ENCODE measurements at regions not wholly inside any gene's neighbourhood (a gene's known extent, or its start where the extent isn't known, plus 50 kb on each side); places are given as distances from the start of the nearest gene placed in this dataset.
"Not testable (repeated sequence)": the region's sequence is repeated elsewhere in the genome, so short reads cannot be mapped to it uniquely, and the experiment has no call there.

DNA sequence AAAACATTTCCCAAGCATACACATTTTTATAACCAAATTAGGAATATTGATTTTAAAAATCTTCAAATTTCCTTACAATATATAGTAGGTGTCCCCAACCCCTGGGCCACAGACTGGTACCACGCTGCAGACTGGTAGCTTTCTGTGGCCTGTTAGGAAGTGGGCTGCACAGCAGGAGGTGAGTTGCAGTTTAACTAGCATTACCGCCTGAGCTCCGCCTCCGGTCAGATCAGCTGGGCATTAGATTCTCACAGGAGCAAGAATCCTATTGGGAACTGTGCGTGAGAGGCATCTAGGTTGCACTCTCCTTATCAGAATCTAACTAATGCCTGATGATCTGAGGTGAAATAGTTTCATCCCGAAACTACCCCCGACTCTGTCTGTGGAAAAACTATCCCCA is 62.1 kb downstream of the ZWINT start:
- DNase-seq = no peak

DNA sequence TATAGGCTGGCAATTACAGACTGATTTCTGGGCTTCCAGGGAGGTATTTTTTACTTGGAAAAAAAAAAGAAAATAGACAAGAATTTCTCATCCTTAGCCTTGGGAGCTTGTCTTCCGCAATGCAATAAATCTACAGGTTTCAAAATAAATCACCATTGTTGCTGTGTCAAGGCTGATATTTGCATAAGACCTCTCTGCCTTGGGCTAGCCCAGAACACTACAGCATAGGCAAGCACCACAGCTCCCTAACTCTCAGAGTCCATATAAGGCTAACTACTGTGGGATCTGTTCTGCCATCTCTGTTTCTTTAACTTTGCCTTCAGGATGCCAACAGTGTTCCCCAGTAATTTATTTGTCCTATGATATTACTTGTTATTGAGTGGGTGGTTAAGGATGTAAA is 64.4 kb downstream of the ZWINT start:
- DNase-seq = no peak

DNA sequence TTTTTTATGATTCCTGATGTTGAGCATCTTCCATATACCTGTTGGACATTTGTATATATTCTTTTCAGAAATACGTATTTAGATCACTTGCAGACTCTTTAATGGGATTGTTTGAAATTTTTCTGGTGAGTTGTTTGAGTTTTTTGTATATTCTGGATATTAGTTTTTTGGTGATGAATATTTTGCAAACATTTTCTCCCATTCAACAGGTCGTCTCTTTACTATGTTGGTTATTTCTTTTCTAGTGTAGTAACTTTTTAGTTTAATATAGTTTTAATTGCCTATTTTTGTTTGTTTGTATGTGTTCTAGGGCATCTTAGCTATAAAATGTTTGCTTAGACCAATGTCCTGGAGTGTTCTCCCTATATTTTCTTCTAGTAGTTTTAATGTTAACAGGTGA is 72.7 kb downstream of the ZWINT start:
- no peak for DNase-seq

DNA sequence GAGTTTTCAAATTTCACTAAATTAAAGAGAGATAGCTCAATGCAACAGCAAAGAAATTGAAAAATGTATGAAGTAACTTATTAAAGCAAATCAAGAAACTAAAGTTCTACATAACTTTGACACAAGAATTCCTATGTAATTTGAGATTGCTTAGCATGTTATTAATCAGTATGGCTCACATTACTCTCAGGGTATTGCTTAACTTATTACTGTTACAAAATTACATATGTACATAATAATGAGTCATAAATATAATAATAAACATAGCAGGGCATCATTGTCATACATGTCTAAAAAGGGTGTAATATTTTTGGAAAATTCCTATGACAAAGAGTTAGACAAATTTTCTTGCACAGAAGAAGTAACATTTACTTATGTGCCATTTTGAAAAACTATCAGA is 75.0 kb downstream of the ZWINT start:
- DNase-seq = no peak

DNA sequence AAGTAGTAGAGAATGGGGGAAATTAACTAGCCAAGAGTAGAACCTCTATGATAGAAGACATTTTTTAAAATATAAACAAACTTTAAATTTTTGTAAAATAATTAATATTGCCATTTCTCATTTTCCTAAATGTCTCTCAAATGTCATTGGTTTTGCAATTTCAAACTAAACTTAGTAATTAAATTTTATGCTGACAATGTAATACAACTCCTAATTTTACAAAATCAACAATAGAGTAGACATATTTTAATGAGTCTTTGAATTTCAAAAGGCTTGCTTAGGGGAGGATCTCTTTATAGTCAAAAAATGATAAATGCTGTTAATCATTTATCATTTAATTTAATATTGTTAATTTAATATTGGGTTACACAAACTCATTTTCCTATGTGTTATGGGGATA is 81.8 kb downstream of the ZWINT start:
- DNase-seq = no peak

DNA sequence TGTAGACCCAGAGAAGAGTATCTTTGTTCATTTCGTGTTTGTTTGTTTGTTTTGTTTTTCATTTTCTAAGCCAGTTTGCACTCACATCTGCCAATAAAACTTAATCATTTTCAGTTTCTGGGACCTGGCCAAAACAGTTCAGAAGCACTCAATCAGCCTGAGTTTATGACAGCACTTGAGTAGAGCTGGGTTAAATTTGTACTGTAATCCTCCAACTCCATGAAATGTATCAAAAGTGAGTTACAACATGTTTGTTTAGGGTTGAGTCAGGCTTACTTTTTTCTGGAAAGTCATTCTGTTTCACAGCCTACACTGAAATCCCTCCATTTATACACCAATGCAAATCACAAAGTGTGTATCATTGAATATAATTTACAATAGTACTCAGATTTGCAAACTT is 91.9 kb downstream of the ZWINT start:
- no peak for DNase-seq

DNA sequence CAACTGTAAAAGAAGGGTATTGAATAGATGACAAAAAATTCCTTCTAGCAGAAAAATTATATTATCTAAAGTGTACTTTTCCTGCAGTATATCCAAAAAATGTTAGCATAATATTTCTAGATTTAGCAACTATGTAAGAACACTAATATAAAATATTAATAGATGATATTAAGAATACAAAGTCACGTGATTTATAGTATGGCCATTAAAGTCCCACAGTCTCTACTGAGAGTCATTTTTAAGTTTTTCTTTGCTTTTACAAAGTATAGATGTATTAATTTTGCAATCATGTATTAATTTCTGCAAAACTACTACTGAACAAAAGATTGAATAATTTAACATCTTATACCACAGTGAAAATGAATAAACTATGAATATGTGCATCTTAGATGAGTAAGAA is 94.9 kb downstream of the ZWINT start:
- DNase-seq = no peak

DNA sequence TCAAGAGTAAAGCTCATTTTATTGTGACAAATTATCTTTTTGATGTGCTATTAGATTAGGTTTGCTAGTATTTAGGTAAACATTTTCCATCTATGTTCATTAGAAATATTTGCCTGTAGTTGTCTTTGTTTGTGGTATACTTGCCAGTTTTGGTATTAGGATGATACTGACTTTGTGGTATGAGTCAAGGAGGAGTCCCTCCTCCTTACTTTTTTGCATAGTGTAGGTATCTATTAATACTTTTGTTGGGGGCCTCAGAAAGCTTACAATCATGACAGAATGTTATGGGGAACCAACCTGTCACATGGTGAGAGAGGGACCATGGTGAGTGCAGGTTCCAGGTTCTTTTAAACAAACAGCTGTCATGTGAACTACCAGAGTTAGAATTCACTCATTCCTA is 102.1 kb downstream of the ZWINT start:
- no peak for DNase-seq

DNA sequence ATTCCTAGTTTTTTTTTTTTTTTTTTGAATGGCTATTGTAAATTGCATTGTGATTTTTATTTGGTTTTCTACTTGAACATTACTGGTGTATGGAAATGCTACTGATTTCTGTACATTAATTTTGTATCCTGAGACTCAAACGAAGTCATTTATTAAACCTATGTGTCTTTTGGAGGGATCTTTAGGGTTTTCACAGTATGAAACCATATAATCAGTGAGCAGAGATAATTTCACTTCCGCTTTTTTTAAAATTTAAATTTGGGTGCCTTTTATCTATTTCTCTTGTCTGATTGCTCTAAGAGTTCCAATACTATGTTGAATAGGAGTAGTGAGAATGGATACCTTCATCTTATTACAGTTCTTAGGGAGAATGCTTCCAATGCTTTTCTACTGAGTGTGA is 102.7 kb downstream of the ZWINT start:
- no peak for DNase-seq

DNA sequence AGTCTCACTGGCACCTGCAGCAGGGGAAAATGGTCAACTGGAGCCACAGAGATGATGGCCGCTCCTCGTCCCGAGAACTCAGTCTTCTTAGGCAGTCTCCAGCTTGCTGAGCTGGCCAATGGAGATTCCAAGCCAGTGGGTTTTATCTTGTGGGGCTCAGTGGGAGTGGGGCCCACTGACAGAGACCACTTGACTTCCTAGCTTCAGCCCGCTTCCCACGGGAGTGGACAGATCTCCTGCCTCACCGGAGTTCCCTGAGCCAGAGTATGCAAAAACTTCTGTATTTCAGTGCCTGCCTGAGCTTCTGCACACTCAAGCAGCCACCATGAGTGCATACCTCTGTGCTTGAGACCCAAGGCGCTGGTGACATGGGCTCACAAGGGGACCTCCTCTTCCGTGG is 105.8 kb downstream of the ZWINT start:
- DNase-seq = no peak

DNA sequence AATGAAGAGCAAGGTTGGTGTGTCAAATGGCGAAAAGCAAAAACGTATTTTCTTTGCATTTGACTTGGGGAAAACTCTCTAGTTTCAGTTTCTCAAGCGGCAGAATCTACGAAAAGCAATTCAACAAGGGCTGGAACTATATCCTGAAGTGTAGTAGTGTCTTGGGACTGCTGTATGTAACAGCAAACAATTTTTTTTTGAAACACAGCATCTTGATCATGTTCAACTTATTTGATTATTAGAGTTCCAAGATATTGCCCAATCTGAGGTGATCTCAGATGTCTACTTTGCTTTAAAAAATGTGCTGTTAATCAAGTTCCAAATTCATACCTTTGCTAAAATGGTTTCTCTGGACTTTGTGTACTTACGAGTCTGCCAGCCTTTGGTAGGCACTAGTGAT is 120.6 kb downstream of the ZWINT start:
- DNase-seq = no peak

DNA sequence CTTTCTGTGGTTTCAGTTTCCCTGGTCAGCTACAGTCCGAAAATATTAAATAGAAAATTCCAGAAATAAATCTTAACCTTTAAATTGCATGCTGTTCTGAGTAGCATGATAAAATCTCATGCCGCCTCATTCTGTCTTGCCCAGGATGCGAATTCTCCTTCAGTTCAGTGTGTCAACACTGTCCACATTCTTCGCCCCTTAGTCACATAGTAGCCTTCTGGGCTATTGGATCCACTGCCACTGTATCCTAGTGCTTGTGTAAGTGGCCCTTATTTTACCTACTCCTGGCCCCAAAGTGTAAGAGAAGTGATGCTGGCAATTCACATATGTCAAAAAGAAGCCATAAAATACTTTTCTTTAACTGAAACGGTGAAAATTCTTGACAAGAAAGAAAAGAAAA is 129.6 kb downstream of the ZWINT start:
- no peak for DNase-seq

DNA sequence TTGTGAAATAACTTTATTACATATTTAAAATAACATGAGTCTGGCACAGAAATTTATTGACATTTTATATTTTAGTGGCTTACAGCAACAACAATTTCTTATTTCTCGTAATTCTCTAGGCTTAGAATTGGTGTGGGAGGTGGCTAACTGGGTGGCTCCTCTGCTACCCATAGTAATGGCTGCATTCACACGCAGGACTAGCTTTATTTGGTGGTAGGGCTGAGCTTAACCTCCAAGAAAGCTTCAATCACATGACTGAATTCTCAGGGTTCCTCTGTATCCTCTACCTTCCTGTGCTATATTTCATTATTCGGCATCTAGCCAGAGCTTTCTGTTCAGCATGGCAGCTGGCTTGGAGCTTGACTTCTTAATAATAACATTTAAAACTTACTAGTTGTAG is 138.8 kb downstream of the ZWINT start:
- DNase-seq = no peak

DNA sequence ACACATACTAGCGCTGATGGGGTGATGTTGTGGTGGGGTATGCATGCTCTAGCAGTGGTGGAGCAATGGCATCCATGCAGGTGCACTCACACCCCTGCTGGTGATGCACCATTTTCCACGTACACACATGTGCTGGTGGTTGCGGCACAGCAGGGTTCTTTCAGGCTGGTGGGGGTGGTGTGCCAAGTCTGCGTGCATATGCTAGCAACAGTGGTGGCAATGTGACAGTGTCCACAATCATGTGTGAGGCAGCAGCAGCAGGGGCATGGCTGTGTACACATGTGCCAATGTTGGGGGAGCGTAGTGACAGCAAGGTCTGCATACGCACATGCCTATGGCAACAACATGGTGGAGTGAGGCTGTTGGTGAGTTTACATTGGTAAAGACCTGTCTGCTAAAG is 148.1 kb downstream of the ZWINT start:
- no peak for DNase-seq

DNA sequence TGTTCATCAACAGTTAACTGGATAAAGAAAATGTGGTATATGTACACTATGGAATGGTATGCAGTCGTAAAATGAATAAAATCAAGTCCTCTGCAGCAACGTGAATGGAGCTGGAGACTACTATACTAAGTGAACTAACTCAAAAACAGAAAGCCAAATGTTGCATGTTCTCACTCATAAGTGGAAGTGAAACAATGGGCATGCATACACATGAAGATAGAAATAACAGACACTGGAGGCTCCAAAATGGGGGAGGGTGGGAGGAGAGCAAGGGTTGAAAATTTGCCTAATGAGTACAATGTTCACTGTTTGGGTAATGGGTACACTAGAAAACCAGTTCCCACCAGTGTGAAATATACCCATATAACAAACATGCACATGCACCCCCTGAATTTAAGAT is 179.5 kb downstream of the ZWINT start:
- no peak for DNase-seq

DNA sequence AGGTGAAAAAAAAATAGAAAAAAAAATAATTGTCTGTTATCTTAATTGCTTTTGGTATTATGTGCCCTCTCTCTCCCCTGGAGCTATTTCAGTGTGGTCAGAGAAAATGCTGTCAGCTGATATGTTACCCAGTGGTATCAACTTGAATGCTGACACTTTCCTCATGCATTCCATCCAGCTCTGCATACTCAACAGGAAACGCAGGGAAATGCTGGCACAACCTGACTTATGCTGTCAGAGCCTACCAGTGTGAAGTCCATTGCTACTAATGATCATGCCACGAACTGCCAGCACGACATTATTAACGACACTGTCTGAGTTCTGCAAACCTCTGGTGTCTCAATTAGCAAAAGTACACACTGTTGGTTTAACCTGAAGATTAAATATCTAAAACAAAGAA is 182.8 kb downstream of the ZWINT start:
- DNase-seq = no peak

DNA sequence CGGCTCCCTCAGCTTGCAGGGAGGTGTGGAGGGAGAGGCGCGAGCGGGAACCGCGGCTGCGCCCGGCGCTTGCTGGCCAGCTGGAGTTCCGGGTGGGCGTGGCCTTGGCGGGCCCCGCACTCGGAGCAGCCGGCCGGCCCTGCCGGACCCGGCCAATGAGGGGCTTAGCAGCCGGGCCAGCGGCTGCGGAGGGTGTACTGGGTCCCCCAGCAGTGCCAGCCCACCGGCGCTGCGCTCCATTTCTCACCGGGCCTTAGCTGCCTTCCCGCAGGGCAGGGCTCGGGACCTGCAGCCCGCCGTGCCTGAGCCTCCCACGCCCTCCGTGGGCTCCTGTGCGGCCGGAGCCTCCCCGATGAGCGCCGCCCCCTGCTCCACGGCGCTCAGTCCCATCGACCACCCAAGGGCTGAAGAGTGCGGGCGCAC is 206.0 kb downstream of the ZWINT start:
- DNase-seq = not testable (repeated sequence)

DNA sequence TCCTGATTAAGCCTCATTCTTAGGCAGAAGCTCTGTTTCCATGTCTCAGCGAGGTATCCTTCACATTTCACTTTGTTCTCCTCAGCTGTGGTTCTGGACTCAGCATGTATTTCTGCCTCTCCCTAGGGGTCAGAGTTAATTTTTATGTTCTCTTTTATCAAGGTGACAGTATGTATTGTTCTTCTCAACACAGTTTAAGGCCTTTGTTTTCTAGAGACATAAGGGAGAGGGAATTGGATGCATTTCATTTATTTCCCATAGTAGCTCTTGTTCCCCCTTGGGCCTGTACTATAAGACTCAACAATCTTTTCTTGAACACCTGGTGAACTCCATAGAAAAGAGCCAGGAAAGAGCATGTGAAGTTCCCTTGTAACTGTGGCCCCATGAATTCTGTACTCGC is 214.3 kb downstream of the ZWINT start:
- no peak for DNase-seq

DNA sequence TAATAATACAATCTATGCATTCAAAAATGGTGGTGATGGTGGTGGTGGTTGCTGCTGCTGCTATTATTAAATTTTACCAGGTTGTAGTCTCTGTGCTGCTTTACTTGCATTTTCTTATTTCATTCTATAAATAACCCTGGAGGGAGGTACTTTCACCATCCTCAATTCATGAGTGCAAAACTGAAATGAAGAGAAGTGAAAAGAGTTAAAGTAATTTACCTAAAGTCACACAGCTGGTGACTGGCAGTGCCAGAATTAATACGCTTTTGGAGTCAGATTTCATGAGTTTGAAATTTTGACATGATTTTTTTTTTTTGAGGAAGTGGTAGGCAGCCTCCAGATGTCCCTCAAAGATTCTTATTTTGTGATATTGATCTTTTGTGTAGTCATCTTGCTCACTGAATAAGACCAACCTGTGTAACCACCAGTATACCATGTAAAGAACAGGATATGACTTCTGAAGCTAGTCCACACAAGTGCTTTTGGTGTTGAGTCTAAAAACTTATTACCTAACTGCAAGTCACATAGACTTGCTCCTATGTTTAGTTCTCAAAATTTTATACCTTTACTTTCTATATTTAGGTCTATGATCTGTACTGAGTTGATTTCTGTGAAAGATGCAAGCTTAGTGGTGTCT is 218.8 kb downstream of the ZWINT start:
- DNase-seq = peak; percentile 18

DNA sequence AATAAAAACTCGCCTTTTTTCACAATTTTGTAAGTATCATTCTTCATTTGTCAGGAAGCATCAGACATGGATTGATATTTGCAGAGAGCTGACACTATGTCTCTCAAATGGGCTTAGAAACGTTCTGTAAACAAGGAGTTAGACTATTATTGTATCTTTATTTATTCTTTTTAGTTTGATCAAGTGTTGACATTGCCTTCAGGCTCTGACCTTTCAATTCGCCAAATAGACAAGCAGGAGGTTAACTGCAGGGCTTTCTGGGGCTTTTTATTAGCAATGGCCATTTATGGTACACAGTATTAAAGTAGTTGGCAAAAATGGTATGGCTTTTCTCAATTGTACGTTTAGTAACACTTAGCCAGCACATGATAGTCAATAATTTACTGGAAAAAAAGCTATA is 221.7 kb downstream of the ZWINT start:
- no peak for DNase-seq

DNA sequence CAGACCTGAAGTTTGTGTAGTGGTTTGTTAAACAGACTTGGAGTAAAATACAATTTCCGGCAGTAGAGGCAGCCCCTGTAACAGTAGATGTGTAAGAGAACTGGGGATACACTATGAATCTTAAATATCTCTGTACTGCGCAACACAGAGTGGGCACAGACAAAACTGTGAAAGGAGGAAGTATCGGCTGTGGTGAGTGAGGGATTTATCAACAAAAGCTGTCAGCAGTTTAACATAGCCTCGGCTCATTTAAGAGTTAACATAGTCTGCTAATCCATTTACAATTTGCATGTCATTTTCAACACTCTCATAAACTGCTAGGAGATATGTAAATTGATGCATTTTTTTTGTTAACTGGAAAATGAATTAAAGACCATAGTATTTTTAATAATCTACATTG is 225.2 kb downstream of the ZWINT start:
- no peak for DNase-seq

DNA sequence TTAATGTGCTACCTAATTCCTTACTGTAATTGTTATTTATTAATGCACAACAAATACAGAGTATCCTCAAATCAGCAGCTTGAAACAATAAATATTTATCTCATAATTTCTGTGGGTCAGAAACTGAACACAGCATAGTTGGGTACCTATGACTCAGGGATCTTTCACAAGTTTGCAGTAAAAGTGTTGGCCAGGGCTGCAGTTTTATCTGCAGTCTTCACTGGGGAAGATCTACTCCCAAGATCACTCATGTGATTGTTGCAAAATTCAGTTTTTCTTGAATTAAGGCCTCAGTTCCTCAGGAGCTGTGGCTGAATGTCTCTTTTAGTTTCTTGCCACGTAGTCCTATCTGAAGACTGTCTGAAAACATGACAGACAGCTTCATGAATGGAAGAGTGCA is 237.8 kb downstream of the ZWINT start:
- no peak for DNase-seq

DNA sequence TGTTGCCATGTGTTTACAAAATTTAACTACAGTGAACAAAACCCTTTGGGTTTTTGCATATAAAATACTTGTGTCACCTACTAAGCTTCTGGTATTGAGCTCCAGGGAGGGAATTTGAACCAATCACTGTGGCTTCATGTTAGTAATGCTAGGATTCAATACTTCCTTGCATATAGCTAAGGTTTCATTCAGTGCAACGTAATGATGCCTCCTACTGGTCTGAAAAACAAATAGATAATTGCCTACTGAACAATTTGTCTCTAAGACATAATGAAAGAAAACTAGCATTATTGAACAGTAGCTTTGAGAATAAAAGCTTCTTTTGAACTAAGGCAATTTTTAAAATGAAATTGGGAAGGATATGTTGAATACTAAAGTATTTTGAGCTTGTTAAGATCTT is 244.4 kb downstream of the ZWINT start:
- DNase-seq = no peak

DNA sequence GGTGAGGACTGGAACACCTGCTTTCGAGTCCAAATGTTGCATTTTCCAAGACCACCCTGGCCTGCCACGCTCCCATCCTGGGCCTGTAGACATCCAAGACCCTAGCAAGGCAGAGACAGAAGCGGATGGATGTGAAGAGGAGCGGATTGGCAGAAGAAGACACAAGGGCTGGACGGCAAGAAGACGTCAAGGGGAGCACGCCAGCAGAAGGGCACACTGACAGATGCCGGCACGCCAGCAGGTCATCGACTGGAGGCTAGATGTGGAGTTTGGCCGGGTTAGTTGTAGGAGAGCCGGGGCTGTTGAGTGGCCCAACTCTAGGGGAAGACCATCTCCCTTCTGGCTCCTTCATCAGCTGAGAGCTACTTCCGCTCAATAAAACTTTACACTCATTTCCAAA is 251.6 kb downstream of the ZWINT start:
- no peak for DNase-seq

DNA sequence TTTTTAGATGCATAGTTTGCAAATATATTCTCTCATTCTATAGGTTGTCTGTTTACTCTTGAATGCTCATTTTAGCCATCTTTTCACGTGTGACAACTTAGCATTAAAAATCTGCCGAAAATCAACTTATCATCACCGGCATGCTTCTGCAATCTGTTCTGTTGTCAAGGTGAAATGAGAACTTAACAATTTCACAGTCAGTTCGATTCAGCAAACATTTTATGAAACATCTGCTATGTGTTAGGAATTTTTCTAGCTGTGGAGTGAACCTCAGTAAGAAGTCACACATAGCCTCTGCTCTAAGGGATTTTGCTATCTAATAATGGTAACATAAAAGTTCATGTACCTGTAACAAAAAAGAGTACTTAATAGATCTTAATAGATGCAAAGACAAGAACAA is 256.1 kb downstream of the ZWINT start:
- DNase-seq = no peak

DNA sequence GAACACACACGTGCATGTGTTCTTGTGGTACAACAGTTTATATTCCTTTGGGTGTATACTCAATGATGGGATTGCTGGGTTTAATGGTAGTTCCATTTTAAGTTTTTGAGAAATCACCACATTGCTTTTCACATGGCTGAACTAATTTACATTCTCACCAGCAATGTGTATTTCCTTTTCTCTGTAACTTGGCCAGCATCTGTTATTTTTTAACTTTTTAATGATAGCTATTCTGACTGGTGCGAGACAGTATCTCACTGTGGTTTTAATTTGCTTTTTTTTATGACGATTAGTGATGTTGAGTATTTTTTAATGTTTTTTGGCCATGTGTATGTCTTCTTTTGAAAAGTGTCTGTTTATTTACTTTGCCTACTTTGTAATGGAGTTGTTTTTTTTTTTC is 256.6 kb downstream of the ZWINT start:
- no peak for DNase-seq
